ENCODE measurements at regions not wholly inside any gene's neighbourhood (a gene's known extent, or its start where the extent isn't known, plus 50 kb on each side); places are given as distances from the start of the nearest gene placed in this dataset.
"Not testable (repeated sequence)": the region's sequence is repeated elsewhere in the genome, so short reads cannot be mapped to it uniquely, and the experiment has no call there.

DNA sequence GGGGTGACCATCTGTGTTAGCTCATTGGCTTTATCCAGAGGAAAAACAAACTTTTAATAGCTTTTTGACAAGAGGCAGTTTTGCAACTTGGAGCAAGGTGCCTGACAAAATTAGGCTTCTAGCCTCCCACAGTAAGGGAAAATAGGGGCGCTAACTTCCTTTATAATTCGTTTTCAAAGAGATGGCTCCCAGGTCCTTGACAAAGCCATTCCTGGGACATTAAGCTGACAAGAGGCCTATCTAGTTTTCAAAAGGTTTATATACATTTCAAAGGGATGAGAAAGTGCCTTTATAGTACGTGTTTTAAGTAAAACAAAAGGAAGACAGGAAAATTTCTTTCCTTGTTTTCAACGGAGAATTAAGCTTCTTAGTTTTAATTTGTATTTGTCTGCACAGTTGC lies 159.4 kb upstream of the GCFC2 start:
- no peak for DNase-seq

DNA sequence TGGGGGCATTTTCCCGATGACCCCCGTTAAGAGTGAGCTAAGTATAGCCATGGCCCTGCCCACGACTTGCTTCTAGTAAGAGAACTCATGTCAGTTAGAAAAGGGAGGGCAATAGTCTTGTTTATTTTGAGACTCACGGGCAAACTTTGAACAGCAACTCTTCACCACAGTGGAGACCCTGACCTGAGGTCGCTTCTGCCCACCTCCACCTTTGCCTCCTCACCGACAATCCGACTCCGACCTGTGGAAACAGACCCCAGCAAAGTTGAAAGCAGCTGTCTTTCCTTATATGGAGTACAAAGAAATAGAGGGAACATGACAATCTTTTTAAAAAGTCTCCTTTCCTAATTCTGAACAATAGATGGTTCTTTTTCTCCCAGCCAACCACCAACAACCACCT lies 155.0 kb upstream of the GCFC2 start:
- DNase-seq = no peak

DNA sequence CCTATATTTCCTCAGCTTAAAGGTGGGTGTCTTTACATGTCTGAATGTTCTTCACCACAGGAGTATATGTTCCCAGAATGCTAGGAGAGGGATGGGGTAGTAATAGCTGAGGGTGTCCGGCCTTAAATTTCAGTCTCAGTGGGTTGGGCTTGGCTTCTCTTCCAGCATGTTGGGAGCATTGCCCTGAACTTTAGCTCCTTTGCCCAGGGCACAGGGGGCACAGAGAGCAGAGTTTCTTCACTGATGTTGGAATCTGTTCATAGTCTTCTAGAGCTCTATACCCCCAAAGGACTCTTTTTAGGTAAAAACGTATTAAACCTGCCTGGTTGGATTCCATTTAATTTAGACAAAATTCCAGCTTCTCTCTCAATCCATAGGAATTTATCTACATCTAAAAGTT lies 154.4 kb upstream of the GCFC2 start:
- no peak for DNase-seq

DNA sequence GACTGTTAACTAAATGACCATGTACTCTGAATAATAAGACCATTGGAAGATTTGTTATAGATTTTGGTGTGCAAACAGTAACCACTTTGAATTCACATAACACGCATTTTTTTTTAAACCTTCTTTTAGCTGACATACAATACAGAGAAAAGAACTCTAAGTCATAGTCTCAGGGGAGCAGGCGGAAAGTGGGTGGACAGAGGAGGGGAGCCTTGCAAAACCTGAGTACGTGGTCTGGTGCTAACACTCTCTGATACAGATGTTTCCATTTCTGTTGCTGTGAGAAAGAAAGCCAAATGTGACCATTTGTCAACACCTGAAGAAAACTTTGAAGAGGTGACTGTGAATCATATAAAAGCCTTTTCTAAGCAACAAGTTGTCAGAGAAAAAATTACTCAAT lies 151.8 kb upstream of the GCFC2 start:
- no peak for DNase-seq

DNA sequence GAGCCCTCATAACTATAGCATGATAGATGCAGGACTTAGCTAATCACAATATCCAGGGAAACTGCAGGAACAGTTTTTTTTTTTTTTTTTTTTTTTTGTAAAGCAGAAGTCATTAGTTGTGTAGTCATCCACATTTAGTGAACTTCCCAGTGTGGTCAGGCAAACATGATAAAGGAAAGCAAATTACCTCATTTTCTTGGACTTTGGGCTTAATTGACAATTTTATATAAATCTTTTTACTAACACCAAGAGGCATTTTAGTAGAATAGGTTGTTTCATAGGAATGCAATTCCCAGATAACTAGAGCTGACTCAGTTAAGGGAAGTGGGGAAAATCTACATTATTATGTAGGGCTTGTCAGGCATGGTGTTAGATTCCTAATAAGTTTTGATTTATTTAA lies 142.7 kb upstream of the GCFC2 start:
- peak; percentile 22 for DNase-seq

DNA sequence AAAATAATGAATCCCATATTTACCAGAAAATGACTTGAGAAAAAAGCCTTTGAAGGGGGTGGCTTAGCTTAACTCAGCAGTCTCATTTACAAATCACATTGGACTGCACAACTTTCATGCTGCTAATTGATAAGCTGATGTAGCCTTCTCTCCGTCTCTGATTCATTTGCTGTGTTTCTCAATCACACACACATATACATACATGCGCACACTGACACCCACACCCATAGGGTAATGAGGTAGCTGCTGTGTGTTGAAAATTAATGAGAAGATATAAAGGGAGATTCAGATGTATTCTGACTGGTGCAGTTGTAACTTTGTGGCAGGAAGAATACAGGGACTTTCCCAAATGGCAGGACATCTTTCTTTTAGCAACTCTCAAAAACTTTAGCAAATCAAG lies 141.9 kb upstream of the GCFC2 start:
- no peak for DNase-seq

DNA sequence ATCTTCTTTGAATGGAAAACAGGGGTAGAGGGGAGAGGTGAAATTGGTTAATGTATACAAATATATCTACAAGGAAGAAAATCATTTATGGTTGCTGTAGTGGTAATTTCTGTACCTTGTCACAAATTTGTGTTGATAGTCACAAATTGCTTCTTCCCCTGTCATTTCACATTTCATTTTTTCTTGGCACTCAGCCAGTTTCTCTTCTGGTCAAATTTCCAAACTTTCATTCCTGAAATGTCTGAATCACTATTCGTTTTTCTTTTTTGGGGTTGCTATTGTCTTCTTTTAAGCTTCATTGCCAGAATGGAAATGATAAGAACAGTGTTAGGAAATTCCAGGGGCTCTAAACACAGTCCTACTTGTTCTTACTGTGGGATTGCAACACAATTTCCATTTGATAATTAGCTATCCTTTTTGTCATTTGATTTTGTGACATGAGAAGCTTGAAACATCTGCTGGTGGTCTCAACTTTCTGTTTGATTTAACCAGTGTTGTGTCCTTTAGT lies 136.0 kb upstream of the GCFC2 start:
- DNase-seq = no peak

DNA sequence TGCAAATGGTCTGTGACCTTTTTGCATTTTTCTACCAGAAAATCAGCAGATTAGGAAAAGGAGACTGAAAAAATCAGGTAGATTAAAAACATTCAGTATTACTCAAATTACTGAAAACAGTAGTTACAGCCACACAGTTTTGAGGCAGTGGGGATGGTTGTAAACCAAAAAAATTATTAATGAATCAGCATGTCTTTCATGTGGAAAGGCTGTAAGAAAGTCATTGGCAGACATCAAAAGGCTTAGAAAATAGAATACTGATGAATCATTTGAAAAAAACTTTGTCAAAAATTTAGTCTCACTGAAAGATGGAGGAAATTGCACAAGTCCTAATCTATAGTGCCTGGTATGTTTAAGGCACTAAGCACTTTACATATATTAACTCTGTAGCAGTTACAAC lies 133.9 kb upstream of the GCFC2 start:
- DNase-seq = peak; percentile 20

DNA sequence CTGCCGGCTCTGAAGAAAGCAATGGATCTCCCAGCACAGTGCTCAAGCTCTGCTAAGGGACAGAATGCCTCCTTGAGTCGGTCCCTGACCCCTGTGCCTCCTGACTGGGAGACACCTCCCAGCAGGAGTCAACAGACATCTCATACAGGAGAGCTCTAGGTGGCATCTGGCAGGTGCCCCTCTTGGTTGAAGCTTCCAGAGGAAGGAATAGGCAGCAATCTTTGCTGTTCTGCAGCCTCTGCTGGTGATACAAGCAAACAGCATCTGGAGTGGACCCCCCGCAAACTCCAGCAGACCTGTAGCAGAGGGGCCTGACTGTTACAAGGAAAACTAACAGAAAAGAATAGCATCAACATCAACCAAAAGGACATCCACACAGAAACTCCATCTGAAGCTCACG lies 123.9 kb upstream of the GCFC2 start:
- DNase-seq = not testable (repeated sequence)

DNA sequence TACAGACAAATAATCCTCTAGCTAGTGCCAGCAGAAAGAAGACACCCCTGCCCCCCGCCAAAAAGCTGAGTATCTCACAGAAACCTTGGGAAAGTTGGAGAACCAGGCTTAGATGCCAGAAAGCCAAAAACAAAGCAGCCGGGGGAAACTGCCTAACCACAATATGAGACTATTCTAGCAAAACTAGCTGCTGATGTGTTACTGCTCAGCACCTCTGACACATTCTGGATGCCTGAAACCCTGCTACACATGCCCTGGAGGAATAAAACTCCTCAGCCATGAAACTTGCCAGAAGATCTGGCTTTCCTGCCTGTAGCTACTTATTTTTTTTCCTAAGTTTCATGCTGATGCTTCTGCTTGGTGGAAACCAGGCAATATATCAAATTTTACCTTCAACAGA lies 122.7 kb upstream of the GCFC2 start:
- DNase-seq = no peak

DNA sequence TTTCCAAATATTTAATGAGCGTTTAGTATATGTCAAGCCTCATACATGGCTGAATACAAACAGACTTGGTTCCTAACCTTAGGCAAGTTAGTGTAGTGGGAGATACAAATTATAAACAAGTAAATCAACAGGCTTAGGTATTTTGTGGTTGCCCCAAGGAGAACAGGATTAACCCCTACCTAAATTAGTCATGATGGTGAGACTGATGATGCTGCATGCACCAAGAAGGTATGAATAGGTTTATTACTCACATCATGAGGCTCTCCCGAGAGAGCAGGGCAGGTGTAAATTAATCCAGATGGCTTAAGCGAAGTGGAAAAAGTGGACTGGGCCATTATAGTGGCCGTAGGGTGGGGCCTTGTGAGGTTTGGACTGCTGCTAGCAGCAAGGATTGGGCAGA lies 118.1 kb upstream of the GCFC2 start:
- no peak for DNase-seq

DNA sequence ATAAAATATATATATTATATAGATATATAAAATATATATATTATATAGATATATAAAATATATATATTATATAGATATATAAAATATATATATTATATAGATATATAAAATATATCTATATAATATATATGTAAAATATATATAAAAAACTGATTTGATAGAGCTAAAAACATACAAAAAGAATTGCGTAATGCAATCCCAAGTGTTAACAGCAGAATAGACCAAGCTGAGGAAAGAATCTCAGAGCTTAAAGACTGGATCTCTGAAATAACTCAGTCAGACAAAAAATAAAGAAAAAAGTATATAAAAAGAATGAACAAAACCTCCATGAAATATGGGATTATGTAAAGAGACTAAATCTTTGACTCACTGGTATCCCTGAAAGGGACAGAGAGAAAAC lies 112.8 kb upstream of the GCFC2 start:
- not testable (repeated sequence) for DNase-seq

DNA sequence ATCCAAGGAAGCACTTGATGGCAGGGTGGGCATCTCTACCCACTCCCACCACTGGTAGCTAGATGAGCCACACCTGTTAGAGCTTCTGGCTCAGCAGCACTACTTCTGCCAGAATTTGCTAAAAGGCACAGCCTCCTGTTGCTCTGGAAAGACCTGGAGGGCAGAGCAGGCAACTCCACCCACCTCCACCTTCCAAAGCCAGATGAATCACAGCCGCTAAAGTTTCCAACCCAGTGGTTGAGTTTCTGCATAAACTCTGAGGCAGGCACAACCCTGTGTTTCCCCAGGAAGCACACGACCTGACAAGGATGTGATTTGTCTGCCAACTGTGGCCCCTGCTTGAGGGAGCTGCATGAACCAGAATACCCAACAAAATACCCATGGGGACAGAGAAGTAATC lies 111.6 kb upstream of the GCFC2 start:
- no peak for DNase-seq

DNA sequence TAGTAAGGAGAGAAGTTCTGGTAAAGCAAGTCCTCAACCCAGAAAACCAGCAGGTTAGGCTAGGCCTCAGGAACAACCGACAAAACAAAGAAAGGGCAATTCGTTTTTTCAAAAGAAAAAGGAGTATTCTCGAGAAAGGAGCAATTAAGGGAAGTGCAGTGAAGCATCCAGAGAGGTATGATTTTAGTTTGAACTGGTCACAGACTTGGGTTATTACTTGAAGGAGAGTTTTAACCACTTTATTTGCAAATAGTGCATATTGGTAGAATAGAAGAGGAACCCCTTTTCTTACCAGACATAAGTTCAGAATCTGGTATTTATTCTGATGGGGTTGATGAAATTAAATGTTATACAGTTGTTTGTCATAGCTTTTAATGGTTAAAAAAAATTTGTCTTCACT lies 110.0 kb upstream of the GCFC2 start:
- DNase-seq = no peak

DNA sequence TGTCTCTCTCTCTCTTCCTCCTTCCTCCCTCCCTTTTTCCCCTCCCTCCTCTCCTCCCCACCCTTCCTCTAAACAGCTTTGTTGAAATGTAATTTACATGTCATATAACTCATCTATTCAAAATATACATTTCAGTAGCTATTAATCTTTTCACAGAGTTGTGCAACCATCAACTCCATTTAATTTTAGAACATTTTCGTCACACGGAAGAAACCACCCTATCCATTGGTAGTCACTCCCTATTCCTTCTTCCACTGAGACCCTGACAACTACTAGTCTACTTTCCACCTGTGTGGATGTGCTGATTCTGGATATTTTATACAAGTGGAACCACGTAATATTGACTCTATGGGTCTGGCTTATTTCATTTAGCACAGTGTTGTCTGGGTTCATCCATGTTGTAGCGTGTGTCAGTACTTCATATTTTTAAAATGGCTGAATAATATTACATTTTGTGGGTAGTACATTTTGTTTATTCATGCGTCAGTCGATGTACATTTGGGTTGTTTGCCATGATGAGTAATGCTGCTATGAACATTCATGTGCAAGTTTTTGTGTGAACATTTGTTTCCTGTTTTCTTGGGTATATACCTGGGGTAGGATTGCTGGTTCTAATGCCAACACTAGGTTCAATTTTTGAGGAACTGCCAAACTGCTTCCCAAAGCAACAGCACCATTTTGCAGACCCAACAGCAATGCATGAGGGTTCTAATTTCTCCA lies 100.1 kb upstream of the GCFC2 start:
- DNase-seq = no peak

DNA sequence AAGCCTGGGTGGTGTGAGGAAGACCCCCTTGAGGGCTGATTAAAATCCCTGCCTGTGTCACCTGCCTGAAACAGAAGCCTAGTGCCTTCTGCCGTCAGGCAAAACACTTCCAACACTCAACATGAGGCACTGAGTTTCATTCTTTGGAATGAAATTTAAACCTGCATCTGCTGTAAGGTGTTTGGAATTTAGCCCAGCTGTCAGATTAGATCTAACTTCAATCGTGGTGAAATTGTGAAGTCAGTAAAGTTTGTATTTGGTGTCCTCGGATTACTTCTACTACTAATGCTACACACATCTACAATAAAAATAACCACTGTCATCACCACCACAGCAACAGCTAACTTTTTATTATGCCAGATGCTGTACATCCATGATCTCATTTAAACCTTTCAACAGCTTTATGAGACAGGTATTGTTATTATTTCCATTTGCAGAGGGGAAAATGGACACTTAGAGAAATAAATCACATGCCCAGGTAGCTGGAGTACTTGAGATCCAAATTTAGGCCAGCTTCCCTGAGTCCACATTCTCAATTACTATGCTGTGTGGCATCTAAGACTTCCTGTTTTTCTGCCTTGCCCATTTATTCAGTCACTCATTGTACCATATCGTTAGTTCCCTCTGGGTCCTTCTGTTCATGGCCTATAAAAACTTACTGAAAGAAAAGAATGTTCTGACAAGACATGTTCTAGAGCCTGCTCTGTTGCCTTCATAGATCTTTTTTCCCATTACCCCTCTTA lies 98.2 kb upstream of the GCFC2 start:
- DNase-seq = no peak

DNA sequence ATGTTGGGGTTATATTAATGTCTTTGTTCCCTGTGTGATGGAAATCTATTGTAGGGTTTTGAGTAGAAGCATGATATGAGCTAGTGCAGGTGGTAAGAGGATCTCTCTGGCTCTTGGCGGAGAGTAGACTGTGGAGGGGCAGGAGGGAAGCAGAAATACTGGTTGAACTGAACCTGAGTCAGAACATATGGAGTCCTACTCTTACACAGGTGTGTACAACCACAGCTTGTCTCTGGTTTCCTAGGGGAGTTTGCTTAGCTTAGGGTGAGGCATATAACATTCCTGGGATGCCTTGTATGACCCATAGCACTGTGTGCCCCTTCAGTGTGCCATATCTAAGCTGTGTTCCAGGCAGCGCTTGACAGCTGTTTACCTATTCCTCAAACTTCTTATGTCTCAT lies 97.3 kb upstream of the GCFC2 start:
- DNase-seq = no peak

DNA sequence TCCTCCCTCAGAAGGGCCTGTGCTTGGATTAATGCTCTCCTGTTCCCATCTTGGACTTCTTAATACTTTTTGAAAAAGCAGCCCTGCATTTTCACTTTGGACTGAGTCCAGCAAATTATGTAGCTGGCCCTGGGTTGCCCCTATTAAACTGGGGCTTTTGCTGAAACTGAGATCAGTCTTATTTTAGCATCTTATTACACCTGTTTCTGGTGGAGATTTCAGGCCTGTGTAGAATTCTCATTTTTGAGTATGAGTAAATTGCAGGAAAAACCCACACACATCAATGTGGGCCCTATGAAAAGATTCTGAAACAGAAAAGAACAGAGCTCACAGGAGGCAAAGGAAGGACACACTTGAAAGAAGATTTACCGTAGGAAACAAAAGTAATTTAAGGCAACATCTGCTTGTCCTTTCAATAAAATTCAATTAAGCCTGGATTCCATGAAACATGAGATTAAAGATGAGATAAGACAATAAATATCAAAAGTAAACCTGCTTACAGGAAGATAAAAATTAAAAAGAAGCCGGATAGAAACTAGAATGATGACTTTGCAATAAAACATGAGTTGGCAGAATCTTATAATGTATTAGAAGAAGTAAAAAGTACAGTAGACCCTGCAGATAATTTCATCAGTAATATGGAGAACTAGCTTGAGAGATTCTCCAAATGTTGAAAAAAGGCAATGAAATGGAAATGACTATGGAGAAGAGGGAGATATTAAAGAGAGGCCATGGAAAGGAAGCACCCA lies 90.7 kb upstream of the GCFC2 start:
- no peak for DNase-seq

DNA sequence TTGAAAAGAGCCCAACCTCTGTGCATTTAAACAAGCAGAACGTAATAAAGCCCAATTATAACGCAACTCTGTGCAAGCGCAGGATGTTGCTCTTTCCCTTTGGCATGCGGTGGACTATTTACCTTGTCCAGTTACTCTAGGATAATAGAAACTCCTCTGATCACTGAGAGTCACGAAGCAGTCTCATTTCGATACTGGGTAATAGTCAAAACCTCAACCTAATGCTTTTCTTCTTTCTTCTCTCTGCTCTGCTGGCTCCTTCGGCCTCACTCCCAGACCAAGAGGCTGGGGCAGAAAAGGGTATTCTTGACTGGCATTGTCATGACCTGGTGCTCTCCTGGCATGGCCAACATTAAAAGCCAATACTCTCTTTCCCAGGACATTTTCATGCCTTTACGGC lies 89.7 kb upstream of the GCFC2 start:
- DNase-seq = no peak

DNA sequence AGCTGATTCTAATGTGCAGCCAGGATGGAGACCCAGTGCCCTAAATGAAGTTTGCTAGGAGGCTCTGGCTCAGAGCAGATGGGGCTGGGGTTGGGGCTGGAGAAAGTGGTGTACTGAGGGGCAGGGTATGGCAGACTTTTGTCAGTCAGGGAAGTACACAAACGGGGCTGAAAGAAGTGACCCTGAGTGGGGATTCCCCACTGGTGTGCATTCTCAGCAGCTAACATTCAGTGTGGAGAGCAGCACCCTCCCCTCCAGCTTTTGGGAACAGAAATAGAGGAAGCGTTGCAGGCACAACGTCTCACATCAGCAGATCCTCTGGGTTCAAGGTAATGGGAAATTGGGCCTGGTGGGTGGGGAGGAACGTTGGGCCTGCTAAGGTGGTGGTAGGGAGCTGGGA lies 89.1 kb upstream of the GCFC2 start:
- no peak for DNase-seq

DNA sequence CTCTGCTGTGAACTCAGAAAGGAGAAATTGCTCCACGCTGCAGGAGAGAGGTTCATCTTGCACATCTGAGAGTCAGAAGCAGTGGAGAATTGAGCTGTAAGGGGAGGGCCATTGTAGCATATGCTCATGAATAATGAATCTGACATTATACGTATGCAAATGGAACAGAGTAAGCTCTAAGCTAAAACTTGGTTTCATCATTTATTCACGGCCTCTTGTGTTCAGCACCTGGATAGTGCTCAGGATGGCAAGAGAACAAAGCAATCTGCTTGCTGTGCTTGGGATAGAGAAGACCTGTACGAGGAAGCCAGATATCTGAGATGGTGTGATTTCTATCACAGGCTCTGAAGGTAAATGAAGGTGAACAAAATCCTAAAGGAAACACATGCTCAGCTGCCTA lies 87.9 kb upstream of the GCFC2 start:
- DNase-seq = no peak

DNA sequence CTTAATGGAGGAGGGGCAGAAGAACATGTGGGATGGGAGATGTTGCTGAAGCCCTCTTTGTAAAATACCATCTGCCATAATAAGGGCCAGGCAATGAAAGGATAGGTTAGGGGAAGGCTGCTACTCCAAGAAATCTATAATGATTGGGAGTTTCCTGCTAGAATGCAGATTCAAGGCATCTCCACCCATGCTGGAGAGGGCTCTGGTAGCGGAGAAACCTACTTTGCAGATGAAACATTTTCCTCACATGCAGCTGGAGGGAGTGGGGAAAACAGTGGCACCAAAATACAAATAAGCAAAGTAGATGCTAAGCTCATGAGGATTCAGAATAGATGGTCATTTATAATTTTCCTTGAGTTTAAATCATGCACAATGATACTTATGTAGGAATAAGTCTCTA lies 82.3 kb upstream of the GCFC2 start:
- no peak for DNase-seq

DNA sequence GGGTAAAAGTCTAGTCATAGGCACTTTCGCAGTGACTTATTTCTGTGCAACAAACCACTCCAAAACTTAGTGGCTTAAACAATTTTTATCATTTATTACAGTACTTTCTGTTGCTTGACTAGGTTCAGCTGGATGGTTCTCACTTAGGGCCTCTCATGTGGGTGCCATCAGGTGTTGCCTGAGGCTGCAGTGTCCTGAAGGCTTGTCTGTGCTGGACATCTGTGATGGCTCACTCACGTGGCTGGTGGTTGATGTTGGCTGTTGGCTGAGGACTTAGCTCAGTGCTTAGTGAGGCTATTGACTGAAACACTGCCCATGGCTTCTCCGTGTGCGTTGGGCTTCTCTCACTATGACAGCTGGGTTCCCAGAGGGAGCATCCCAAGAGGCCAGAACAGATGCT lies 81.4 kb upstream of the GCFC2 start:
- DNase-seq = no peak
